Coronary artery (tissue), 2 donors: ENCODE measurements at regions not wholly inside any gene's neighbourhood (a gene's known extent, or its start where the extent isn't known, plus 50 kb on each side); places are given as distances from the start of the nearest gene placed in this dataset.

Source experiments
- DNase-seq: peaks from one replicate; pipeline ENCODE4 v3.0.0-alpha.2; 2017; ENCODE audit warnings: low spot score
- H3K27ac ChIP-seq, 2 donors: fragments of 200-600 bp; sonication (generic); one replicate each; pipeline ENCODE4 v1.5.1; 2016 to 2019
- H3K4me3 ChIP-seq: fragments of 200-600 bp; sonication (generic); 2 replicates; pipeline ENCODE4 v1.5.1; 2016; ENCODE audit warnings: mild to moderate bottlenecking, moderate library complexity
- TF ChIP-seq, protein P1 (sequence below): fragments of 200-600 bp; sonication (generic); IDR thresholded peaks from one replicate; pipeline ENCODE4 v1.5.1; 2019; ENCODE audit warnings: antibody characterized with exemption

GRCh38 chr10:128945398-128945797, 521.6 kb upstream of the MGMT start:
- TF ChIP-seq, protein P1, sequence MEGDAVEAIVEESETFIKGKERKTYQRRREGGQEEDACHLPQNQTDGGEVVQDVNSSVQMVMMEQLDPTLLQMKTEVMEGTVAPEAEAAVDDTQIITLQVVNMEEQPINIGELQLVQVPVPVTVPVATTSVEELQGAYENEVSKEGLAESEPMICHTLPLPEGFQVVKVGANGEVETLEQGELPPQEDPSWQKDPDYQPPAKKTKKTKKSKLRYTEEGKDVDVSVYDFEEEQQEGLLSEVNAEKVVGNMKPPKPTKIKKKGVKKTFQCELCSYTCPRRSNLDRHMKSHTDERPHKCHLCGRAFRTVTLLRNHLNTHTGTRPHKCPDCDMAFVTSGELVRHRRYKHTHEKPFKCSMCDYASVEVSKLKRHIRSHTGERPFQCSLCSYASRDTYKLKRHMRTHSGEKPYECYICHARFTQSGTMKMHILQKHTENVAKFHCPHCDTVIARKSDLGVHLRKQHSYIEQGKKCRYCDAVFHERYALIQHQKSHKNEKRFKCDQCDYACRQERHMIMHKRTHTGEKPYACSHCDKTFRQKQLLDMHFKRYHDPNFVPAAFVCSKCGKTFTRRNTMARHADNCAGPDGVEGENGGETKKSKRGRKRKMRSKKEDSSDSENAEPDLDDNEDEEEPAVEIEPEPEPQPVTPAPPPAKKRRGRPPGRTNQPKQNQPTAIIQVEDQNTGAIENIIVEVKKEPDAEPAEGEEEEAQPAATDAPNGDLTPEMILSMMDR, result no peak

DNA sequence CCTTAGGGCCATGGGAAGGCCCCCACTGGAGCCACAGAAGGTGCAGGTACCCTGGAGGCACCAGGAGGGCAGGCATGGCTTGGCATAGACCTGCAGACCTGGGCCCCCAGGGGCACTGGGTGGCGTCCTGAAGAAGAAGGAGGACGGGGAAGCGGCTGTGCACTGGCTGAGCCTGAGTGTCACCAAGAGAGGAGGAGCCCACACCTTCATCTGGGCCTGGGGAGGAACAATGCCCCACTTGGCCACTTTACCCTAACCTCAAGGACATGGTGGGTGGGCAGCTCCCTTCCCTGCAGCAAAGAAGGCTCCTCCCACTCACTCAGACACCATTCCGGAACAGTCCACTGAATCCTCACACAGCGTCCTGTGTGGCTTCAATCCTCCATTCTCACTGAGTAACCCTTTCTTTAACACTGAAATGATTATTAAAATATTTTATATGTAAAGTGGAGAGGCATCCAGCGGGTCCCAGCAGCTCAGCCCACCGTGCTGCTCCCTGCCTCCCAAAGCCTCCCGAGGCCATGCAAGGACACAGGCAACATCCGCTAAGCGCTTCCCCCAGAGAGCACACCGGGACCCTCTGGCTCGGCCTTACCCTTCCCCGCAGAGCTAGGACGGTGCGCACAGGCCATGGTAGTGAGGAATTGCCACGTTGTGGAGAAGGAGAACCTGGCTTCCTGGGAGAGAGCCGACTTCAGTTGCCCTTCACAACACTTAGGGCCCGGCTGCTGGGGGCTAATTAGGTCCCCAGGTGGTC, 516.7 kb upstream of the MGMT start:
- no peak overlapping the region for H3K27ac ChIP-seq
- DNase-seq, result no peak
- TF ChIP-seq, protein P1, result no peak
- H3K4me3 ChIP-seq, result no peak overlapping the region

More at GRCh38 chr10:128945398-128945797, 521.6 kb upstream of the MGMT start:
- H3K4me3 ChIP-seq, result no peak overlapping the region
- no peak overlapping the region for H3K27ac ChIP-seq
- no peak for DNase-seq

DNA sequence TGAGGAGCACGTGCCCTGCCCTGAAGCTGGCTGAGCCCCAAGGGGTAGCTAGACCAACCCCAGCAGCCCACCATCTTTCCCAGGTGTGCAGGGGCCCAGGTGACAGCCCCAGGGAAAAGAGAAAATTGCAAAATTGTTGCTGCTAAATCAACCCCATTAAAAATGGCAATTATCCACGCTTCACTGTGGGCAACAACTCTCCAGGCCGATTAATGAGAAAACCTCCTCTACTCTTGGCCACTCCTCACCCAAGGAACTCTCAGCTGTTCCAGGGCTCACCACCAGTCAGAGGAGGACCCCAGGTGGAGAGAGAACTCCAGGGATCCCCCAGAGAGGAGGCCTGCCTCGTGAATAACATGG, 516.1 kb upstream of the MGMT start:
- H3K27ac ChIP-seq, result no peak overlapping the region
- no peak for DNase-seq
- TF ChIP-seq, protein P1, result no peak
- no peak overlapping the region for H3K4me3 ChIP-seq

DNA sequence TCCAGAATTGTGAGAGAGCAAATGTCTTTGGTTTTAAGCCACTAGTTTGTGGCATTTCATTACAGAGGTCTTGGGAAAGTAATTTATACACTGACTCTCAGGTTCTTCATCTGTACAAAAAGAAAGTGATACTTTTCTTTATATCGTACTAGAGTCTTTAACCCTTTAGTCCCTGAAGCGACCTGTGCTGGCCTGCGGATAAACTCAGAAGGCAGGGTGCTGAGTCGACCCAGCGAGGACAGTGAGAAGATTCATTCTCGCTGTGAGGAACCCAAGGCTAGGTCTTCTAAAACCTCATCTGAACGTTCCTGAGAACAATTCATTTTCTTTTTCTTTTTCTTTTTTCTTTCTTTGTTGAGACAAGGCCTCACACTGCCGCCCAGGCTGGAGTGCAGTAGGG, 514.2 kb upstream of the MGMT start:
- DNase-seq, result no peak
- TF ChIP-seq, protein P1, result no peak
- Histone ChIP-seq H3K4me3 (no peak overlapping the region), H3K27ac (no peak overlapping the region)

- H3K4me3 ChIP-seq, result no peak overlapping the region
- H3K27ac ChIP-seq, result no peak overlapping the region
- DNase-seq, result no peak
- TF ChIP-seq, protein P1, result no peak
Measured at GRCh38 chr10:128956149-128956548, 510.9 kb upstream of the MGMT start.

DNA sequence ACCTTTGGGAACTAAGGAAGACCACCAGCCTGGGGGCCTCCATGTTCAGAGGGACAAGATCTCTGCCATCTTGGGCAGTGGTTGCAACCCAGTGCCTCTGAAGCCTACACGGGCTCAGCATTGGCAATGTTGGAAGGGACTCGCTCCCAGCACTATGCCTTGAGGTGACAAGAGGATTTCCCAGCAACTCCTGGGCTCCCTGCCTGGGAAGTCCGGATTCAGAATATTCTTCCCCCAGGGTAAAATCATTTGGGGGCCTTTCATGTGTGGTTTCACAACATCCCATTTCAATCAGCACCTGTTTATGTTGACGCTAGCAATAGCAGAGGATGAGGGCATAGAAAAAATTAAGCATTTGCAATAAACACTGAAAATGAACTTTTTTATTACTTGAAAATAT, 509.8 kb upstream of the MGMT start:
- H3K4me3 ChIP-seq, result no peak overlapping the region
- no peak overlapping the region for H3K27ac ChIP-seq
- DNase-seq, result no peak
- TF ChIP-seq, protein P1, result no peak

DNA sequence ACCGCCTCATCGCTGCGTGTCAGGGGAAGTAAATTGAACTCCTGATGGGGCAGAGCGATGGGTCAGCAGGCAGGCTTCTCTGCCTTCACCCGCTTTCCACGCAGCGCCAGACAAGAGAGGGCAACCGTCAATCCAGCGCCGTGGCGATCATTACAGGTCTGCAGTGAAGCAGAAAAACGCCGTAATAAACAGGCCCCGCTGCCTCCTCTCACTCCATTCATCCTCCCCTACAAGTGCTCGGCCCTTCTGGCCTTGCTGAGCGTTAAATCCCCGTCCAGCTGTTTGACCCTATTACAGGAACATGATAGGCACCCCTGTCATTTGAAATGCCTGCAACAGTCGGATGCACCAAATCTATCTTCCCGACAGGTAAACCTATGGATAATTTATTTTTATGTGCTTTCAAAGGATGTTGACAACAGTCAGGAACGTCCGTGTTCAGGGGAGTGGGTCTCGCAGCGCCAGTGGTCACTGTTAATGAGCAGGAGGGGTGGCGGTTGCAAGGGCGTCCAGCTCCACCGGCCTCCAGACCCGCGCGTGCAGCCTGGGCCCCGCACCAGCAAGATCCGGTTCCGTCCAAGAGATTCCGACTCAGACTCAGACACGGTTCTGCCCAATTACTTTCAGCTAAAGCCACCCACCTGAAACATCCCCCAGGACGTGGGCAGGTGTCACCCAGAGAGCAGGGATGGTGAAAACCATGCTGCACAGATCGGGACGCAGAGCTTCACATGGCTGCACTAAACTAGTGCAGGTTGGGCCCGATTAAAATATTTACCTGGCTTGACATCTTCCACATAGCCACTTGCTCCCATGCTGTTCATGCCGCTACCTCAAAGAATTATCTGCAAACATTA, 508.0 kb upstream of the MGMT start:
- no peak for DNase-seq
- Histone ChIP-seq H3K4me3 (no peak overlapping the region), H3K27ac (no peak overlapping the region)
- TF ChIP-seq, protein P1, result no peak
